HepG2 (cell line): ENCODE measurements at regions not wholly inside any gene's neighbourhood (a gene's known extent, or its start where the extent isn't known, plus 50 kb on each side); places are given as distances from the start of the nearest gene placed in this dataset.
A peak's percentile ranks its signal among the peaks of the same experiment; 100 is the strongest.

ENCODE experiments used
- ATAC-seq: fragments of 200-7000 bp; cut with Tn5 transposase; 3 replicates; pipeline ENCODE4 v1.9.1; 2020; ENCODE audit warnings: mild to moderate bottlenecking, moderate library complexity
- BruUV-seq: library from RNA; stranded (reverse); fragments of 400-500 nt; replicated peaks from 2 replicates; lab custom pipeline; 2021; lab: Mats Ljungman, UMichigan
- CTCF ChIA-PET: fragments of 300-600 bp; formaldehyde crosslinking; extraction: SDS; loops from one replicate; lab custom pipeline; 2021; ENCODE audit warnings: low total read pairs, inconsistent platforms, low intra/inter-chr PET ratio; lab: Yijun Ruan, JAX
- POLR2A ChIA-PET: fragments of 350-600 bp; sonication (Branson Sonifier 250); formaldehyde crosslinking; loops from one replicate; lab custom pipeline; 2020; ENCODE audit warnings: antibody characterized with exemption, inconsistent platforms; lab: Yijun Ruan, JAX
- DNase-seq: peaks from one replicate; pipeline ENCODE4 v3.0.0-alpha.2; 2015; ENCODE audit warnings: low spot score
- FAIRE-seq: peaks from 3 replicates; lab custom pipeline; 2011; peaks lifted over from hg19 to GRCh38; lab: Jason Lieb, UNC
- H2AFZ ChIP-seq: one replicate; pipeline ENCODE4 v1.6.1; 2011; ENCODE audit warnings: low read length, inconsistent platforms
- H3K27ac ChIP-seq: fragments of 300-600 bp; 3 replicates; pipeline ENCODE4 v1.8.0; 2011; ENCODE audit warnings: mixed run types, mild to moderate bottlenecking, mixed read lengths, low read length, inconsistent platforms; ENCODE audit not compliant: insufficient read depth; ENCODE audit errors: extremely low read length
- H3K27me3 ChIP-seq, 2 experiments: fragments of 200-600 bp in 1 of 2; 2 replicates in 1 of 2; 3 replicates in 1 of 2; pipeline versions ENCODE4 v1.6.0 to v1.8.0; 2011; ENCODE audit warnings: low read length in 2 of 2, mild to moderate bottlenecking in 2 of 2, moderate library complexity in 2 of 2, inconsistent platforms in 1 of 2; ENCODE audit not compliant: insufficient read depth in 2 of 2, control insufficient read depth in 1 of 2
- H3K36me3 ChIP-seq, 2 experiments: fragments of 200-600 bp in 1 of 2; replicated peaks in 1 of 2; 2 replicates in 1 of 2; 3 replicates in 1 of 2; pipeline versions ENCODE4 v1.5.1 to v1.8.0; 2011; ENCODE audit warnings: low read length in 2 of 2, inconsistent platforms in 1 of 2; ENCODE audit not compliant: insufficient read depth in 2 of 2, control insufficient read depth in 1 of 2
- H3K4me1 ChIP-seq: 2 replicates; pipeline ENCODE4 v1.5.1; 2012; ENCODE audit warnings: low read length, inconsistent platforms; ENCODE audit not compliant: insufficient read depth
- H3K4me2 ChIP-seq: 2 replicates; pipeline ENCODE4 v1.6.0; 2011; ENCODE audit warnings: low read depth, low read length, inconsistent platforms
- H3K4me3 ChIP-seq, 3 experiments: fragments of 200-600 bp in 1 of 3; sonication (generic), shearing (Covaris generic) in 1 of 3; replicated peaks in 1 of 3; 2 replicates each; pipeline ENCODE4 v1.5.1; 2011 to 2016; ENCODE audit warnings: low read length in 3 of 3, inconsistent platforms in 2 of 3, low read depth in 2 of 3, mild to moderate bottlenecking in 2 of 3, control low read depth in 1 of 3, mixed read lengths in 1 of 3; ENCODE audit not compliant: insufficient read depth in 1 of 3
- H3K79me2 ChIP-seq: one replicate; pipeline ENCODE4 v1.6.1; 2011; ENCODE audit warnings: low read length, inconsistent platforms; ENCODE audit not compliant: insufficient read depth
- H3K9ac ChIP-seq: 2 replicates; pipeline ENCODE4 v1.6.0; 2011; ENCODE audit warnings: mild to moderate bottlenecking, low read depth, low read length, inconsistent platforms; ENCODE audit not compliant: insufficient read depth
- H3K9me3 ChIP-seq: 2 replicates; pipeline ENCODE4 v1.5.1; 2012; ENCODE audit warnings: mild to moderate bottlenecking, low read length
- H4K20me1 ChIP-seq: 2 replicates; pipeline ENCODE4 v1.6.0; 2011; ENCODE audit warnings: inconsistent platforms, mild to moderate bottlenecking, low read length, moderate library complexity; ENCODE audit not compliant: insufficient read depth
- MAFF ChIP-seq: IDR thresholded peaks from 2 replicates; pipeline ENCODE4 v1.6.1; 2011; ENCODE audit warnings: low read depth, low read length, improper control_type of control experiment
- MAFK ChIP-seq, 2 experiments: IDR thresholded peaks in 1 of 2; conservative IDR thresholded peaks in 1 of 2; 2 replicates each; pipeline ENCODE4 v1.6.1; 2011; ENCODE audit warnings: improper control_type of control experiment in 2 of 2, low read length in 2 of 2
- SKI ChIP-seq: fragments of 450-650 bp; IDR thresholded peaks from one replicate; pipeline ENCODE4 v1.6.1; 2018; ENCODE audit warnings: mild to moderate bottlenecking; ENCODE audit not compliant: partially characterized antibody
- ZNF512 ChIP-seq: sonication (generic); formaldehyde crosslinking; IDR thresholded peaks from 2 replicates; pipeline ENCODE4 v1.4.0; 2020; ENCODE audit warnings: mild to moderate bottlenecking, missing genetic modification reagents
- in situ Hi-C: cut with HindIII; loops from 2 replicates; pipeline ENCODE4 v1.10.0; 2017; ENCODE audit warnings: low pct_unique_long_range_greater_than_20kb; ENCODE audit not compliant: extremely low pct_ligation_motif_present
- intact Hi-C: fragments of 100-400 bp; cut with micrococcal nuclease; formaldehyde crosslinking; loops from one replicate; pipeline ENCODE4 v1.10.0; 2022; ENCODE audit not compliant: unreplicated experiment
- TF ChIP-seq, protein P1 (sequence below): sonication (generic); formaldehyde crosslinking; IDR thresholded peaks from 2 replicates; pipeline ENCODE4 v1.5.0; 2020; ENCODE audit warnings: missing genetic modification reagents, mild to moderate bottlenecking, borderline replicate concordance

DNA sequence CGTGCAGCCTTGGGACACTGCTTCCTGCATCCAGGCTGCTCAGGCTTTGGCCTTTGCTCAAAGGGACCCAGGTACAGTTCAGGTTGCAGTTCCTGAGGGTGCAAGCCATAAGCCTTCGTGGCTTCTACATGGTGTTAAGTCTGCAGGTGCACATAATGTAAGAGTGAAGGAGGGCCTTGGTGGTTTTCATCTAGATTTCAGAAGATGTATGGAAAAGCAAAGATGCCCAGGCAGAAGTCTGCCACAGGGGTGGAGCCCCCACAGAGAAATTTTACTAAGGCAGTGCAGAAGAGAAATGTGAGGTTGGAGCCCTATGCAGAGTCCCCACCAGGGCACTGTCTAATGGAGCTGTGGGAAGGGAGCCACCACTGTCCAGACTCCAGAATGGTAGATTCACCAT is 200.9 kb downstream of the ICE1 start (continued):
- TF ChIP-seq, protein P1, sequence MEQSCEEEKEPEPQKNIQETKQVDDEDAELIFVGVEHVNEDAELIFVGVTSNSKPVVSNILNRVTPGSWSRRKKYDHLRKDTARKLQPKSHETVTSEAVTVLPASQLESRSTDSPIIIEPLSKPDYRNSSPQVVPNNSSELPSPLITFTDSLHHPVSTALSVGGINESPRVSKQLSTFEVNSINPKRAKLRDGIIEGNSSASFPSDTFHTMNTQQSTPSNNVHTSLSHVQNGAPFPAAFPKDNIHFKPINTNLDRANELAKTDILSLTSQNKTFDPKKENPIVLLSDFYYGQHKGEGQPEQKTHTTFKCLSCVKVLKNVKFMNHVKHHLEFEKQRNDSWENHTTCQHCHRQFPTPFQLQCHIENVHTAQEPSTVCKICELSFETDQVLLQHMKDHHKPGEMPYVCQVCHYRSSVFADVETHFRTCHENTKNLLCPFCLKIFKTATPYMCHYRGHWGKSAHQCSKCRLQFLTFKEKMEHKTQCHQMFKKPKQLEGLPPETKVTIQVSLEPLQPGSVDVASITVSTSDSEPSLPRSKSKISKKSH (CRISPR knock-in tag), result no peak
- TF ChIP-seq SKI, result no peak

DNA sequence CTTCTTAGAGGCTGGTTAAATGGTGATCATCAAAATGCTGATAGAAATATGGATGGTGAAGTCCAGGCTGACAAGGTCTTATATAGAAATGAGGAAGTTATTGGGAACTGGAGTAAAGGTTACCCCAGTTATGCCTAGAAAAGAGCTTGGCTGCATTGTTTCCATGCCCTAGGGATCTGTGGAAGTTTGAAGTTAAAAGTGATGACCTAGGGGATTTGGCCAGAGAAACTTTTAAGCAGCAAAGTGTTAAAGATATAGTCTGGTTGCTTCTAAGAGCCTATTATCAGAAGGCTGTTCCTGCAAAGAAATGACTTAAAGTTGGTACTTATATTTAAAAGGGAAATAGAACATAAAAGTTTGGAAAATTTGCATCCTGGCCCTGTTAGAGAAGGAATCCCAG is 200.3 kb downstream of the ICE1 start:
- no peak for FAIRE-seq
- no peak overlapping the region for H3K4me3 ChIP-seq

More for the DNA sequence above, 200.3 kb downstream of the ICE1 start:
- Histone ChIP-seq H4K20me1 (no peaks in the 10 kb centered on the region), H3K27me3 (no peaks in the 10 kb centered on the region), H3K9ac (no peak overlapping the region), H2AFZ (no peak overlapping the region), H3K4me1 (no peaks in the 10 kb centered on the region), H3K27ac (no peak overlapping the region), H3K79me2 (no peaks in the 10 kb centered on the region), H3K9me3 (peaks cover 22% of the 10 kb centered on the region), H3K4me2 (no peak overlapping the region), H3K36me3 (no peaks in the 10 kb centered on the region)
- no TSS peak for BruUV-seq
- ChIA-PET CTCF (no interaction called here), POLR2A (no interaction called here)
- in situ Hi-C loops (no loop called here), intact Hi-C loops (no loop called here)
- ATAC-seq (no peak), DNase-seq (no peak)
- TF ChIP-seq MAFK (conservative IDR thresholded peaks at IDR 0.05 in 1 of 2, IDR thresholded peaks at IDR 0.05 in 1 of 2; ENCODE audit: low read length in 2 of 2), result peak; percentile 66 to 81; a peak in 2 of 4 replicates
- peak; percentile 62 for TF ChIP-seq MAFF
- TF ChIP-seq ZNF512 (CRISPR knock-in tag), result no peak
